NCI-H128 (cell line): ENCODE measurements at regions not wholly inside any gene's neighbourhood (a gene's known extent, or its start where the extent isn't known, plus 50 kb on each side); places are given as distances from the start of the nearest gene placed in this dataset.

ENCODE experiments used
- DNase-seq: peaks from one replicate; lab custom pipeline; 2025; ENCODE audit not compliant: unreplicated experiment; lab: John Stamatoyannopoulos, UW

GRCh38 chr4:151917145-151917734 lies 156.4 kb upstream of the GATB start:
- DNase-seq, result no peak

DNA sequence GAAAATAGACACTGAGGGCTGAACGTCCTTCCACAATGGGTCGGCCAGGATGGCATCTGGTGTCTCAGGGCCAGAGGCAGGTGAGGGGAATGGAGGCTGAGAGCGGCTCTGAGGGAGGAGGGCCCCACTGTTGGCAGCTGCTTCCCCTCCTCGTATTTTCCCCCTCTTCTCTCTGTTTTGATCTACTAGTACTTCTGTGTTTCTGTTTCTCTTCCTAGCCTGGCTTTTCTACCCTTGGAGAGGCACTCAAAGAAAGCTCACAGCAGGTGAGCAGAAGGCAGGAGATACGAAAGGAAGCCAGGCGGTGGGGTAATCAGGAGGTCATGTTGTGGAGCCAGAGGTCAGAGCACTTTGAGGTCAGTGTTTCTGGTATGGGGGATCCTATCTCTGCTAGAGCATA lies 151.8 kb upstream of the GATB start:
- no peak for DNase-seq

- no peak for DNase-seq
Measured at GRCh38 chr4:151911970-151912369, 151.2 kb upstream of the GATB start.

DNA sequence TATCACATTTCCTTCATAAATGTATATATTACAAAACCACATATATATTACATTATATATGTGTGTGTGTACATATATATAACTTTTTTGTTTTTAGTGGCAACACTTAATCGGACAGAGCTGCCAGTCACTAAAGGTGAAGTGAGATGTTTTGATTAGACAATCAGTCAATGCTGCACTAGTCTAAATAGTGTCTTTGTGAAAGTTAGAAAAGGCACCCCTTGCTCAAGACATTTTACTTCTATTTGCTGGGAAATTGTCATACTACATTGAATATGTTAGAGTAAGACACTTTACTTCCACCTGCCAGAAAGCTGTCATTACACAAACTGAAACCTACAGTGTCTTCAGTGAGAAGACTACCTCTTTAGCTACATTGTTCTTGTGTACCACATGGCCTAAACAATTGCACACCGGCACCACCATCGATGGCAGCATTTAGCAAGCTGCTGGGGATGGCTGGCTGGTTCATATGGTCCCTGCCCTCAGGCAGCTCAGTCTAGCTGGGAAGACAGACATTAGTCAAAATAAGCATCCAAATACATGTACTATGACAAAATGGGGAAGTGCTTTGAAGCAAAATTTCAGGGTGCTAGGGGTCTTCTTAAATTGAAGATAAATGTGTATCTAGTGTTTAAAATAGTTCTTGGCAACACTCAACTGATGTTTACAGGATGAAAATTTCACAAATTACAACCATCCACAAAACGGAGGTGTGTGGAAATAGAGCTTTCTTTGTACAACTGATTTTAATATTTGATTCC lies 148.1 kb upstream of the GATB start:
- no peak for DNase-seq

- no peak for DNase-seq
Measured at GRCh38 chr4:151908201-151908600, 147.4 kb upstream of the GATB start.

DNA sequence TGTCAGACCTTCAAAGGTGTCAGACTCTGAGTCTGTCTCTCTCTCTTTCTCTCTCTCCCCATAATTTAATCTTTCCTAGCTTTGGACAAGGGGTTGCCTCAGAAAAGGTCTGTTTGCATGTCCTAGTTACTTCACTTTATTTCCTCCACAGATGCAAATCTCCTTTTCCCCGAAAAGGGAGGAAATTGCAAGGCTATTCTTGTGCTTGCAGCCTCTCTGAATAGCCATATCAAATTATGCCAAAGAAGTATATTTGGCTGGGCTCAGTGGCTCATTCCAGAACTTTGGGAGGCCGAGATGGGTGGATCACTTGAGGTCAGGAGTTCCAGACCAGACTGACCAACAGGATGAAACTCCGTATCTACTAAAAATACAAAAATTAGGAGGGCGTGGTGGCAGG lies 145.6 kb upstream of the GATB start:
- no peak for DNase-seq

- no peak for DNase-seq
Measured at GRCh38 chr4:151905197-151905596, 144.4 kb upstream of the GATB start.

- no peak for DNase-seq
Measured at GRCh38 chr4:151901631-151902030, 140.8 kb upstream of the GATB start.

- no peak for DNase-seq
Measured at GRCh38 chr4:151896880-151897279, 136.1 kb upstream of the GATB start.

- DNase-seq, result no peak
Measured at GRCh38 chr4:151895671-151896070, 134.9 kb upstream of the GATB start.

DNA sequence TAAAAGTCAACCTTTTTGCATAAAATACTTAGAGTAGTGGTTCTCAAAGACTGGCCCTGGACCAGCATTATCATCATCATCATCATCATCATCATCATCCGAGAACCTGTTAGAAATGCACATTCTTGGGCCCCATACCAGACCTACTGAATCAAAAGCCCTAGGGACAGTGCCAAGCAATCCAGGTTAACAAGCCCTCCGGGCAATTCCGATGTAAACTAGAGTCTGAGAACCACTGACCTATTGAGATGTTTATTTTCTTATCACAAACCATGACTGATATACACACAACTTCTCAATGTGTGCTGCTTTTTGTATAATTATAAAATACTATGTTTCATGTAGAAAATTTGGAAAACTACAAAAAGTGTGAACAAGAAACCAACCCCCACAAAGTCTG lies 133.4 kb upstream of the GATB start:
- DNase-seq, result no peak

- no peak for DNase-seq
Measured at GRCh38 chr4:151888367-151888866, 127.6 kb upstream of the GATB start.

- no peak for DNase-seq
Measured at GRCh38 chr4:151887816-151888180, 127.0 kb upstream of the GATB start.

DNA sequence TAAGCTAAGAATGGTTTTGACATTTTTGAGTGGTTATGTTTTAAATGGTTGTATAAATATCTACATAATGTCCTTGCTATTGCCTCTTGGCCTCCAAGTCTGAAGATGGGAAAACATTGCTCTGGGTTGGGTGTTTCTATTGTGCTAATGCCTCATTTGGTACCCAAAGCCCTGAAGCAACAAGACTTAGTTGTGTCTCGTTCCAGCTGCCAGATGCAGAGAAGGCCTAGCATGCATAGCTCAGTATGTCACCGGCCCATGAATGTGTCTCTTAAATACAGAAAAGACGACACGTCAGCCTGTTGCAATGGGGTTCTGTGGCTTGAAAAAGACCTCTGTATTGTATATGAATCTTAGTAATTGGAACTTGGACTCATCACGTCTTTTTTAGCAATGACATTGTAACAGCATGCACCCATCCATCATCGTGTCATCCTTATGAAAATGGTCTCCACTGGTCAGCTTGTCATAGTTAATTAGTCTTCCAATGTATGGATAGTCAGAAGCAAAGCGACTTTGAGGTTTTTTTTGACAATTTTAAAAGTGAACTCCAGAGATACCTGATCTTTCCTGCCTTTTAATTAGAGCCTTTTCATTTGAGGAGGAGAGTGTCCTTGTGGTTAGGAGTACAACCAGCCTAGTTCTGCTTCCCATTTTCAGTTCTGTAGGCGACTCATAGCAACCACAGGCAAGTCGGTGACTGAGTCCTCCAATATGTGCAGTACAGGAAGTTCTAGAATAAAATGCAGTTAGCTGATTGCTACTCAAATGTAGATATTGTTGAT lies 126.4 kb upstream of the GATB start:
- DNase-seq, result no peak

GRCh38 chr4:151885123-151885522 lies 124.3 kb upstream of the GATB start:
- no peak for DNase-seq

DNA sequence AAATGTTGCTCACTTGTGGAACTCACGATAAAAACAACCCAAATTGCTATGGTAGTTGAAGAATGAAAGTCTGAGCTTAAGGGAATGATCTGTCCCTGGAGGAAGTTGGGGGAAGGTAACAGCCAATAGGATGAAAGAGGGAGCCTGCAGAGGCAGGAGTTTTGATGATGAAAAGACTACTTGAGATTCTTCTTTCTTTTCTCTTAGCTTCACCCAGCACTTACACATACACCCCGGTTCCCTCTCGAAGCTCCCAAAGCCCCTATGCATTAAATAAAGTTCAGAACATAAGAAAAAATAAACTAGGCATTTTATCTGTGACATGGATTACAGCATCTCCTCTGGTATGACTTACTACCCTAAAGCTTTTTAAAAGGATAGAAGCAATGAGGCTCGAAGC lies 122.9 kb upstream of the GATB start:
- no peak for DNase-seq

- no peak for DNase-seq
Measured at GRCh38 chr4:151882072-151882803, 121.4 kb upstream of the GATB start.

- DNase-seq, result no peak
Measured at GRCh38 chr4:151879705-151880445, 119.1 kb upstream of the GATB start.

- DNase-seq, result no peak
Measured at GRCh38 chr4:151876381-151876988, 115.7 kb upstream of the GATB start.

DNA sequence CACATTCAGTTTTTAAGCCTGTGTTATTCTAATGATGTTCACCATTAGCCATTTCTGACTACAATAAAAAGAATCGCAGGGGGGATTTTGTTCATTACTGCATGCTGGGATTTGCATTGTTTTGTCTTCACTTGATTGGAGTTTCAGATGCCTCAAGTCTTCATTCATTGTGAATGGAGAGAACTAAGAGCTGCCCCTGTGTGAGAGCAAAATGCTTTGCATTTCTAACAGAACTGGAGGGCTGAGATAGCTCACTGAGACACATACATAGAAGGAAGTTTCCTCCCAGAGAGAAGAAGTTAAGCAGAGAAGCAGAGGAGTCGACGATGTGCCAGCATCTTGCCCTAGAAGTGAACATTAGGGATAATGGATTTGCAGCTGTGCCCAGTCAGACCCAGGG lies 113.5 kb upstream of the GATB start:
- DNase-seq, result no peak
